ENCODE measurements at regions not wholly inside any gene's neighbourhood (a gene's known extent, or its start where the extent isn't known, plus 50 kb on each side); places are given as distances from the start of the nearest gene placed in this dataset.

GRCh38 chr21:38567335-38567969, 69.2 kb upstream of the ERG start:
- TF ChIP-seq, protein P1, sequence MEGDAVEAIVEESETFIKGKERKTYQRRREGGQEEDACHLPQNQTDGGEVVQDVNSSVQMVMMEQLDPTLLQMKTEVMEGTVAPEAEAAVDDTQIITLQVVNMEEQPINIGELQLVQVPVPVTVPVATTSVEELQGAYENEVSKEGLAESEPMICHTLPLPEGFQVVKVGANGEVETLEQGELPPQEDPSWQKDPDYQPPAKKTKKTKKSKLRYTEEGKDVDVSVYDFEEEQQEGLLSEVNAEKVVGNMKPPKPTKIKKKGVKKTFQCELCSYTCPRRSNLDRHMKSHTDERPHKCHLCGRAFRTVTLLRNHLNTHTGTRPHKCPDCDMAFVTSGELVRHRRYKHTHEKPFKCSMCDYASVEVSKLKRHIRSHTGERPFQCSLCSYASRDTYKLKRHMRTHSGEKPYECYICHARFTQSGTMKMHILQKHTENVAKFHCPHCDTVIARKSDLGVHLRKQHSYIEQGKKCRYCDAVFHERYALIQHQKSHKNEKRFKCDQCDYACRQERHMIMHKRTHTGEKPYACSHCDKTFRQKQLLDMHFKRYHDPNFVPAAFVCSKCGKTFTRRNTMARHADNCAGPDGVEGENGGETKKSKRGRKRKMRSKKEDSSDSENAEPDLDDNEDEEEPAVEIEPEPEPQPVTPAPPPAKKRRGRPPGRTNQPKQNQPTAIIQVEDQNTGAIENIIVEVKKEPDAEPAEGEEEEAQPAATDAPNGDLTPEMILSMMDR (conservative IDR thresholded peaks at IDR 0.05) = no peak
- no peak for TF ChIP-seq ZFX (IDR thresholded peaks at IDR 0.05)
